Heart left ventricle (tissue), 16 donors: ENCODE measurements at regions not wholly inside any gene's neighbourhood (a gene's known extent, or its start where the extent isn't known, plus 50 kb on each side); places are given as distances from the start of the nearest gene placed in this dataset.

ENCODE experiments used
- ATAC-seq, 4 donors: fragments of 200-7000 bp; cut with Tn5 transposase; one replicate each; pipeline ENCODE4 v1.9.1; 2020 to 2022; ENCODE audit warnings: moderate library complexity in 4 of 4, mild to moderate bottlenecking in 3 of 4, moderate number of reproducible peaks in 1 of 4
- DNase-seq, 5 donors: peaks; one replicate each; pipeline ENCODE4 v3.0.0-alpha.2; 2020
- H3K27ac ChIP-seq, 12 donors: fragments of 200-600 bp; sonication (generic) in 4 of 12; one replicate each; pipeline versions ENCODE4 v1.5.0 to v1.8.0; 2016 to 2022; ENCODE audit warnings: mild to moderate bottlenecking in 2 of 12
- H3K27me3 ChIP-seq, 9 donors: fragments of 200-600 bp; sonication (generic) in 2 of 9; one replicate each; pipeline versions ENCODE4 v1.5.1 to v1.8.0; 2016 to 2022; ENCODE audit warnings: mild to moderate bottlenecking in 3 of 9
- H3K36me3 ChIP-seq, 9 donors: fragments of 200-600 bp; sonication (generic) in 2 of 9; one replicate each; pipeline versions ENCODE4 v1.5.0 to v1.8.0; 2018 to 2022; ENCODE audit warnings: mild to moderate bottlenecking in 2 of 9
- H3K4me1 ChIP-seq, 12 donors: fragments of 200-600 bp; sonication (generic) in 4 of 12; one replicate each; pipeline versions ENCODE4 v1.5.0 to v1.8.0; 2016 to 2022; ENCODE audit warnings: mild to moderate bottlenecking in 3 of 12
- H3K4me3 ChIP-seq, 12 donors: fragments of 200-600 bp; sonication (generic) in 4 of 12; one replicate each; pipeline versions ENCODE4 v1.5.0 to v1.8.0; 2017 to 2022; ENCODE audit warnings: mild to moderate bottlenecking in 9 of 12, moderate library complexity in 4 of 12
- H3K9me3 ChIP-seq, 12 donors: fragments of 200-600 bp; sonication (generic) in 4 of 12; one replicate each; pipeline versions ENCODE4 v1.5.0 to v1.8.0; 2016 to 2022; ENCODE audit warnings: mild to moderate bottlenecking in 1 of 12
- CTCF ChIP-seq, 12 donors: fragments of 200-600 bp; sonication (generic) in 4 of 12; IDR thresholded peaks; one replicate each; pipeline versions ENCODE4 v1.5.0 to v1.8.0; 2018 to 2022; ENCODE audit warnings: antibody characterized with exemption in 12 of 12, mild to moderate bottlenecking in 5 of 12
- POLR2A ChIP-seq, 2 donors: fragments of 450-650 bp; IDR thresholded peaks; one replicate each; pipeline ENCODE4 v1.6.1; 2017; ENCODE audit warnings: antibody characterized with exemption in 2 of 2, mild to moderate bottlenecking in 2 of 2, moderate library complexity in 2 of 2
- WGBS, 4 donors: extraction: QIAGEN DNeasy Blood & Tissue Kit in 2 of 4; methylation state at CpG; one replicate each; pipeline versions ENCODE4 v1.1.5 to v1.1.7; 2013 to 2018; 5-methylcytosine and 5-hydroxymethylcytosine counted together
- intact Hi-C, 10 donors: fragments of 100-400 bp; cut with DNase I; formaldehyde crosslinking; loops; one replicate each; pipeline versions ENCODE4 v1.11.1 to v1.14.2; 2022
- donor health status: ischemic (EF 13 %, LVEDD 7.1; RV severe dilation, severe dysfunction).
- donor health status: healthy with polysubstance abuse.
- donor health status: DM: no; HTN: yes; CAD: no.
- donor health status: DM: no; HTN: no; CAD: no.
- donor health status: ischemic (EF 25% LVEDD 6.9; RV normal size, moderate dysfunction).
- donor health status: ischemic (EF 25% LVEDD 5.7; RV mildly dilated, moderate dysfunction).
- donor health status: healthy.
- donor health status: DM: yes; HTN: yes; CAD: no.
- donor health status: ischemic (EF 35%, LVEDD 5.7; RV mildly dilated, moderate dysfunction).
- donor health status: nonischemic (EF 11% LVEDD 7.7; RV severe dilation, severe dysfunction).
- donor health status: DM: yes; HTN: yes; CAD: no.
- donor health status: PGD.
- donor health status: ischemic (EF 29% LVEDD 5.4; RV normal size, mild dysfunction).
- donor health status: nonischemic (EF 23%, LVEDD 6.1; RV moderate dilation, normal function).

- no peak for TF ChIP-seq CTCF (IDR thresholded peaks at IDR 0.05)
- TF ChIP-seq POLR2A (IDR thresholded peaks at IDR 0.05) = no peak
- Histone ChIP-seq H3K4me1 (no peaks in the 10 kb centered on the region), H3K27me3 (peaks cover 0 to 10% (median 0%) of the 10 kb centered on the region in 9 donors), H3K4me3 (no peak overlapping the region), H3K27ac (no peak overlapping the region), H3K9me3 (no peaks in the 10 kb centered on the region), H3K36me3 (no peaks in the 10 kb centered on the region)
- DNase-seq (no peak), ATAC-seq (no peak)
- intact Hi-C loops = no loop called here
Measured at GRCh38 chr7:142314281-142314680, 56.4 kb upstream of the PRSS58 start.

- no peaks in the 10 kb centered on the region for H3K9me3 ChIP-seq
- H3K27ac ChIP-seq = no peak overlapping the region
- 60 to 66% (median 65%) methylated on average over 11 of the region's 11 CpGs for WGBS, 4 donors
- TF ChIP-seq POLR2A (IDR thresholded peaks at IDR 0.05) = no peak
- TF ChIP-seq CTCF (IDR thresholded peaks at IDR 0.05) = no peak
- intact Hi-C loops = no loop called here
- no peak overlapping the region for H3K4me3 ChIP-seq
- H3K4me1 ChIP-seq = no peaks in the 10 kb centered on the region
- H3K36me3 ChIP-seq = no peaks in the 10 kb centered on the region
- ATAC-seq = no peak
- H3K27me3 ChIP-seq = peaks cover 0 to 9% (median 0%) of the 10 kb centered on the region in 9 donors
- no peak for DNase-seq
Measured at GRCh38 chr7:142313528-142313927, 55.7 kb upstream of the PRSS58 start.

- no peak for DNase-seq
- 48 to 53% (median 49%) methylated on average over 3 of the region's 3 CpGs for WGBS, 4 donors
Measured at GRCh38 chr7:142311876-142312275, 54.0 kb upstream of the PRSS58 start.

DNA sequence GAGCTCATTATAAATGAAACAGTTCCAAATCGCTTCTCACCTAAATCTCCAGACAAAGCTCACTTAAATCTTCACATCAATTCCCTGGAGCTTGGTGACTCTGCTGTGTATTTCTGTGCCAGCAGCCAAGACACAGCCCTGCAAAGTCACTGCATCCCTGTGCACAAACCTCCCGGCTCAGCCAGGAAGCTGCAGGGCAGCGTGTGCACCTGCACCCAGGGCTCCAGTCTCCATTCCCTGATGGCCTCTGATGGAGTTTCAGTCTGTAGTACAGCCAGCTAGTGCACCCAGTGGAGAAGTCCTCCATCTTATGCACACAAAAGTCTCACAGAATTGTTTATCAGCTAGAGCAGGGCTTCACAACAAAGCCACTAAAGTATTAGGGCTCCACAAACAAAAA, 51.1 kb upstream of the PRSS58 start:
- Histone ChIP-seq H3K36me3 (no peaks in the 10 kb centered on the region), H3K27ac (no peak overlapping the region), H3K27me3 (peaks cover 0 to 6% (median 0%) of the 10 kb centered on the region in 9 donors), H3K4me1 (no peaks in the 10 kb centered on the region), H3K9me3 (no peaks in the 10 kb centered on the region), H3K4me3 (no peak overlapping the region)
- TF ChIP-seq POLR2A (IDR thresholded peaks at IDR 0.05) (no peak), CTCF (IDR thresholded peaks at IDR 0.05) (no peak)
- peak in 1 of 4 donors; percentile 13 for ATAC-seq
- 65 to 73% (median 71%) methylated on average over 3 of the region's 3 CpGs for WGBS, 4 donors
- DNase-seq = no peak
- intact Hi-C loops = loop anchor here in 5 of 10 donors (1.0 to 2.0 kb wide), 4 partner anchors 34 to 36 kb away; no protein-coding TSS in a partner anchor

More at GRCh38 chr7:142311876-142312275, 54.0 kb upstream of the PRSS58 start:
- Histone ChIP-seq H3K36me3 (no peaks in the 10 kb centered on the region), H3K27ac (no peak overlapping the region), H3K4me3 (no peak overlapping the region), H3K27me3 (peaks cover 0 to 3% (median 0%) of the 10 kb centered on the region in 9 donors), H3K4me1 (no peaks in the 10 kb centered on the region), H3K9me3 (no peaks in the 10 kb centered on the region)
- intact Hi-C loops = no loop called here
- ATAC-seq = no peak
- no peak for TF ChIP-seq POLR2A (IDR thresholded peaks at IDR 0.05)
- no peak for TF ChIP-seq CTCF (IDR thresholded peaks at IDR 0.05)
